PC-3 (cell line): ENCODE measurements at regions not wholly inside any gene's neighbourhood (a gene's known extent, or its start where the extent isn't known, plus 50 kb on each side); places are given as distances from the start of the nearest gene placed in this dataset.

Experiments
- ATAC-seq: fragments of 200-7000 bp; cut with Tn5 transposase; 2 replicates; pipeline ENCODE4 v1.9.1; 2020; ENCODE audit warnings: mild to moderate bottlenecking, moderate library complexity
- BruUV-seq: library from RNA; stranded (reverse); fragments of 400-500 nt; replicated peaks from 2 replicates; lab custom pipeline; 2021; lab: Mats Ljungman, UMichigan
- CTCF ChIA-PET: fragments of 300-600 bp; sonication (Branson Sonifier 250); formaldehyde crosslinking; loops from one replicate; lab custom pipeline; 2022; ENCODE audit warnings: antibody characterized with exemption; lab: Charles Lee
- POLR2A ChIA-PET: fragments of 300-600 bp; sonication (Branson Sonifier 250); formaldehyde crosslinking; loops from one replicate; lab custom pipeline; 2022; ENCODE audit warnings: antibody characterized with exemption; ENCODE audit not compliant: unreplicated experiment; lab: Charles Lee
- DNase-seq: peaks from one replicate; pipeline ENCODE4 v3.0.0-alpha.2; 2015
- H2AFZ ChIP-seq: fragments of 300-600 bp; sonication (generic); 2 replicates; pipeline ENCODE4 v1.6.0; 2016; ENCODE audit warnings: antibody characterized with exemption, low read length
- H3F3A ChIP-seq: fragments of 300-600 bp; sonication (generic); one replicate; pipeline ENCODE4 v1.6.0; 2017; ENCODE audit warnings: antibody characterized with exemption, low read length, control low read depth, mild to moderate bottlenecking; ENCODE audit not compliant: unreplicated experiment
- H3K27ac ChIP-seq: fragments of 300-600 bp; sonication (generic); 2 replicates; pipeline ENCODE4 v1.5.1; 2016; ENCODE audit warnings: mild to moderate bottlenecking, low read length
- H3K27me3 ChIP-seq: fragments of 300-600 bp; sonication (generic); 2 replicates; pipeline ENCODE4 v1.6.1; 2016; ENCODE audit warnings: low read length, mixed read lengths
- H3K36me3 ChIP-seq: fragments of 300-600 bp; sonication (generic); 2 replicates; pipeline ENCODE4 v1.6.1; 2016; ENCODE audit warnings: low read depth, mixed run types, low read length, mixed read lengths
- H3K4me1 ChIP-seq: fragments of 300-600 bp; sonication (generic); 2 replicates; pipeline ENCODE4 v1.5.1; 2016; ENCODE audit warnings: low read length; ENCODE audit not compliant: insufficient read depth
- H3K4me2 ChIP-seq: fragments of 300-600 bp; sonication (generic); 2 replicates; pipeline ENCODE4 v1.6.0; 2016; ENCODE audit warnings: low read length
- H3K4me3 ChIP-seq: fragments of 300-600 bp; sonication (generic); 2 replicates; pipeline ENCODE4 v1.5.1; 2016; ENCODE audit warnings: mild to moderate bottlenecking, low read length, mixed read lengths
- H3K79me2 ChIP-seq: fragments of 300-600 bp; sonication (generic); 2 replicates; pipeline ENCODE4 v1.6.1; 2017; ENCODE audit warnings: low read length, mixed read lengths
- H3K9ac ChIP-seq: fragments of 300-600 bp; sonication (generic); 2 replicates; pipeline ENCODE4 v1.6.0; 2016; ENCODE audit warnings: mild to moderate bottlenecking, low read length
- H3K9me2 ChIP-seq: fragments of 300-600 bp; sonication (generic); replicated peaks from 2 replicates; pipeline ENCODE4 v1.6.1; 2016; ENCODE audit warnings: mixed run types, low read length, mixed read lengths
- H3K9me3 ChIP-seq: fragments of 300-600 bp; sonication (generic); 2 replicates; pipeline ENCODE4 v1.6.1; 2016; ENCODE audit warnings: low read length, mixed read lengths
- H4K20me1 ChIP-seq: fragments of 300-600 bp; sonication (generic); 2 replicates; pipeline ENCODE4 v1.6.1; 2016; ENCODE audit warnings: low read length, mixed read lengths
- EZH2 ChIP-seq: fragments of 300-600 bp; sonication (generic); IDR thresholded peaks from one replicate; pipeline ENCODE4 v1.6.1; 2017; ENCODE audit warnings: antibody characterized with exemption, mild to moderate bottlenecking, low read length; ENCODE audit not compliant: unreplicated experiment
- EZH2phosphoT487 ChIP-seq: fragments of 300-600 bp; sonication (generic); IDR thresholded peaks from 2 replicates; pipeline ENCODE4 v1.6.1; 2018; ENCODE audit warnings: mild to moderate bottlenecking, antibody characterized with exemption, low read length, borderline replicate concordance
- intact Hi-C: fragments of 100-400 bp; cut with micrococcal nuclease; formaldehyde crosslinking; loops from 2 replicates; pipeline ENCODE4 v1.9.0; 2023
- TF ChIP-seq, protein P1 (sequence below): fragments of 300-600 bp; sonication (generic); conservative IDR thresholded peaks from 2 replicates; pipeline ENCODE4 v1.5.1; 2017; ENCODE audit warnings: antibody characterized with exemption, low read depth, mild to moderate bottlenecking, low read length

DNA sequence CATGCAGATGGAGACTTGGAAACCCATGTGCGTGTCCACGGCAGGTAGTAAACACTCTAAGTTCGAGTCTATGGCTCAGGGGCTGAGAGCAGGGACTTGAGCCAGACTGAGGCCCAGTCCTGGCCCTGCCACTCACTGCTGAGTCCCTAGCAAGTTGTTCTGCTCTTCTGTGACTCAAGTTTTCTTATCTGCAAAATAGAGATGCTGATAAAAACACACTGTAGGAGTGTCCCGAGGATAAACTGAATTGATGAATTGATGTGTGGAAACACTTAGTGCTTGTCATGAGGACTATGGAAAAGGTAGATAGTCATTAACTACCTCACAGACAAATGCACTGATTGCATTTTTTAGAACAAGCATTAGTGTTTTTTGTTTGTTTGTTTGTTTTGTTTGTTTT lies 73.2 kb downstream of the BOLA3 start:
- BruUV-seq, result no TSS peak
- no peaks in the 10 kb centered on the region for H4K20me1 ChIP-seq
- CTCF ChIA-PET, result no interaction called here

DNA sequence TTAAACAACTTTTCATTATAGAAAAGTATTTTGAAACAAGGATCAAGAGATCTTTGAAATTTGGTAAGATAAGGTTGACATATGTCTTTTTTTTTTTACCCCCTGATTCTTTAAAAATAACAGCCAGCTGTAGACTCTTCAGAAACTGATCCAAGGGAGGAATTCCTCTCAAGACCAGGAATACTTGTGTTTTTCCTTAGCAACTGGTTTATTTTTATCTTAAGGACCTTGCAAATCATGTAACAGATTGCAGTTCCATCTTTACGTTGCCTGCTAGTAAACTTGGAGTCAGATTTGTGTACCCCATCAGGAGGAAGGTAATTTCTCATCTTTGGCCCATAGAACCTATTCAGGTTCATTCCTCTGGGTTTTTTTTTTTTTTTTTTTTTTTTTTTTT lies 71.6 kb downstream of the BOLA3 start:
- Histone ChIP-seq H3K79me2 (no peaks in the 10 kb centered on the region), H3K27me3 (no peaks in the 10 kb centered on the region), H3K9me3 (no peaks in the 10 kb centered on the region), H2AFZ (no peak overlapping the region), H3K4me3 (no peak overlapping the region), H3K4me1 (no peaks in the 10 kb centered on the region), H3F3A (no peaks in the 10 kb centered on the region), H4K20me1 (no peaks in the 10 kb centered on the region), H3K9me2 (no peaks in the 10 kb centered on the region), H3K4me2 (no peak overlapping the region), H3K27ac (no peak overlapping the region), H3K36me3 (peaks cover 17% of the 10 kb centered on the region; the same call in 1 of the 2 replicates), H3K9ac (no peak overlapping the region)
- ATAC-seq, result no peak
- TF ChIP-seq, protein P1, sequence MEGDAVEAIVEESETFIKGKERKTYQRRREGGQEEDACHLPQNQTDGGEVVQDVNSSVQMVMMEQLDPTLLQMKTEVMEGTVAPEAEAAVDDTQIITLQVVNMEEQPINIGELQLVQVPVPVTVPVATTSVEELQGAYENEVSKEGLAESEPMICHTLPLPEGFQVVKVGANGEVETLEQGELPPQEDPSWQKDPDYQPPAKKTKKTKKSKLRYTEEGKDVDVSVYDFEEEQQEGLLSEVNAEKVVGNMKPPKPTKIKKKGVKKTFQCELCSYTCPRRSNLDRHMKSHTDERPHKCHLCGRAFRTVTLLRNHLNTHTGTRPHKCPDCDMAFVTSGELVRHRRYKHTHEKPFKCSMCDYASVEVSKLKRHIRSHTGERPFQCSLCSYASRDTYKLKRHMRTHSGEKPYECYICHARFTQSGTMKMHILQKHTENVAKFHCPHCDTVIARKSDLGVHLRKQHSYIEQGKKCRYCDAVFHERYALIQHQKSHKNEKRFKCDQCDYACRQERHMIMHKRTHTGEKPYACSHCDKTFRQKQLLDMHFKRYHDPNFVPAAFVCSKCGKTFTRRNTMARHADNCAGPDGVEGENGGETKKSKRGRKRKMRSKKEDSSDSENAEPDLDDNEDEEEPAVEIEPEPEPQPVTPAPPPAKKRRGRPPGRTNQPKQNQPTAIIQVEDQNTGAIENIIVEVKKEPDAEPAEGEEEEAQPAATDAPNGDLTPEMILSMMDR, result no peak
- TF ChIP-seq EZH2, result no peak
- no peak for TF ChIP-seq EZH2phosphoT487
- BruUV-seq, result no TSS peak
- DNase-seq, result no peak
- intact Hi-C loops, result no loop called here
- POLR2A ChIA-PET, result no interaction called here
- CTCF ChIA-PET, result no interaction called here

More for the DNA sequence above, 73.2 kb downstream of the BOLA3 start:
- Histone ChIP-seq H3K79me2 (no peaks in the 10 kb centered on the region), H3K4me2 (no peak overlapping the region), H3K9me2 (no peaks in the 10 kb centered on the region), H3K4me1 (no peaks in the 10 kb centered on the region), H2AFZ (no peak overlapping the region), H3K36me3 (peaks cover 17% of the 10 kb centered on the region; the same call in 1 of the 2 replicates), H3K27ac (no peak overlapping the region), H3K27me3 (no peaks in the 10 kb centered on the region), H3K9me3 (no peaks in the 10 kb centered on the region), H3K9ac (no peak overlapping the region), H3F3A (no peaks in the 10 kb centered on the region), H3K4me3 (no peak overlapping the region)
- POLR2A ChIA-PET, result no interaction called here
- ATAC-seq, result no peak
- no peak for DNase-seq
- TF ChIP-seq EZH2phosphoT487, result no peak
- no peak for TF ChIP-seq EZH2
- intact Hi-C loops, result no loop called here

DNA sequence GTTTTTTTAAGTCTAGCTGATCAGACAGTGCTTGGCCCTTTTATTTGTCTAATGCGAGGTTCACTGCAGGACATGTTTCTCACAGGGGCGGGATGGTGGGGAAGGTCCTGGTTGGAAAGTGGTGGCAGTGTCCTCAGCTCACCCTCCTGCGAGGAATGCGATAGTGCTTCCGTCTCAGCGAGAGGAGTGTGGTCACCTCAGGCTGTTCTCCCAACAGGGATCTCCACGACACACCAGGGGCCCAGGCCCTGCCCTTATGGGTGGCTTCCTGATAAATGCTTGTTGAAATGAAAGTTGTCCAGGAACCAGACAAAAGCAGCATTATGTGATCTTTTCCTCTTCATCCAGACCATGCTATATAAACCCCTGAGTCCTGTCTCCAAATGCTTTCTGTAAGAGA lies 70.1 kb downstream of the BOLA3 start:
- no peaks in the 10 kb centered on the region for H3K9me3 ChIP-seq
- H3K9me2 ChIP-seq, result no peaks in the 10 kb centered on the region
- H3K36me3 ChIP-seq, result peaks cover 21% of the 10 kb centered on the region; the same call in 1 of the 2 replicates
- H3K4me3 ChIP-seq, result no peak overlapping the region
- no peak overlapping the region for H3K27ac ChIP-seq
- H3F3A ChIP-seq, result no peaks in the 10 kb centered on the region
- BruUV-seq, result no TSS peak
- DNase-seq (no peak), ATAC-seq (no peak)
- CTCF ChIA-PET, result no interaction called here
- no peak overlapping the region for H2AFZ ChIP-seq
- no peaks in the 10 kb centered on the region for H4K20me1 ChIP-seq
- POLR2A ChIA-PET, result no interaction called here
- no peak overlapping the region for H3K4me2 ChIP-seq
- no peaks in the 10 kb centered on the region for H3K4me1 ChIP-seq
- no peak overlapping the region for H3K9ac ChIP-seq
- intact Hi-C loops, result no loop called here
- TF ChIP-seq, protein P1, result no peak
- TF ChIP-seq EZH2phosphoT487, result no peak
- no peak for TF ChIP-seq EZH2
- H3K27me3 ChIP-seq, result no peaks in the 10 kb centered on the region
- H3K79me2 ChIP-seq, result no peaks in the 10 kb centered on the region
